CD4-positive, alpha-beta T cell (primary cell): ENCODE measurements at regions not wholly inside any gene's neighbourhood (a gene's known extent, or its start where the extent isn't known, plus 50 kb on each side); places are given as distances from the start of the nearest gene placed in this dataset.

Source experiments
- ATAC-seq: fragments of 200-7000 bp; cut with Tn5 transposase; one replicate; pipeline ENCODE4 v1.10.0; 2022; ENCODE audit warnings: mild to moderate bottlenecking; ENCODE audit not compliant: poor library complexity
- CTCF ChIA-PET: fragments of 350-600 bp; sonication (Branson Sonifier 250); formaldehyde crosslinking; loops from one replicate; lab custom pipeline; 2021; ENCODE audit warnings: antibody characterized with exemption, inconsistent platforms; lab: Charles Lee
- POLR2A ChIA-PET: fragments of 350-600 bp; sonication (Branson Sonifier 250); formaldehyde crosslinking; loops from one replicate; lab custom pipeline; 2021; ENCODE audit warnings: antibody characterized with exemption, inconsistent platforms; lab: Charles Lee
- DNase-seq, 14 experiments: peaks; one replicate each; pipeline ENCODE4 v3.0.0-alpha.2; 2013 to 2020; ENCODE audit warnings: mixed read lengths in 2 of 14
- H3K27ac ChIP-seq, 2 donors: one replicate each; pipeline versions ENCODE4 v1.5.1 to v1.7.0; 2013; ENCODE audit warnings: low read length in 2 of 2, low read depth in 1 of 2, mild to moderate bottlenecking in 1 of 2
- H3K27me3 ChIP-seq, 2 experiments: 1 replicate in 1 of 2; 2 replicates in 1 of 2; pipeline versions ENCODE4 v1.6.1 to v1.7.0; 2013; ENCODE audit warnings: low read length in 2 of 2, control low read depth in 1 of 2, mild to moderate bottlenecking in 1 of 2, moderate library complexity in 1 of 2; ENCODE audit not compliant: insufficient read depth in 2 of 2, control insufficient read depth in 1 of 2
- H3K36me3 ChIP-seq: one replicate; pipeline ENCODE4 v1.6.1; 2013; ENCODE audit warnings: low read length, control low read depth; ENCODE audit not compliant: insufficient read depth
- H3K4me1 ChIP-seq: one replicate; pipeline ENCODE4 v1.6.1; 2013; ENCODE audit warnings: low read length, control low read depth; ENCODE audit not compliant: insufficient read depth
- H3K4me3 ChIP-seq: one replicate; pipeline ENCODE4 v1.5.1; 2013; ENCODE audit warnings: mild to moderate bottlenecking, low read length, moderate library complexity
- H3K9me3 ChIP-seq, 2 experiments: 1 replicate in 1 of 2; 2 replicates in 1 of 2; pipeline versions ENCODE4 v1.6.1 to v1.7.0; 2013; ENCODE audit warnings: low read length in 2 of 2, mild to moderate bottlenecking in 2 of 2, control low read depth in 1 of 2, moderate library complexity in 1 of 2; ENCODE audit not compliant: control insufficient read depth in 1 of 2, insufficient read depth in 1 of 2
- H3K27ac Mint-ChIP-seq: one replicate; pipeline ENCODE4 v1.8.0; 2020; ENCODE audit warnings: mixed read lengths
- H3K27me3 Mint-ChIP-seq: one replicate; pipeline ENCODE4 v1.8.0; 2021; ENCODE audit warnings: mixed read lengths
- H3K36me3 Mint-ChIP-seq: one replicate; pipeline ENCODE4 v1.8.0; 2021; ENCODE audit warnings: low read depth, mixed read lengths
- H3K4me1 Mint-ChIP-seq: one replicate; pipeline ENCODE4 v1.8.0; 2021; ENCODE audit warnings: low read depth, mixed read lengths
- H3K4me3 Mint-ChIP-seq: one replicate; pipeline ENCODE4 v1.8.0; 2020; ENCODE audit warnings: mild to moderate bottlenecking, mixed read lengths
- H3K9me3 Mint-ChIP-seq: one replicate; pipeline ENCODE4 v1.8.0; 2020; ENCODE audit warnings: mixed read lengths
- CTCF ChIP-seq: fragments of 200-600 bp; IDR thresholded peaks from one replicate; pipeline ENCODE4 v1.8.0; 2022; ENCODE audit warnings: antibody characterized with exemption, mild to moderate bottlenecking
- intact Hi-C, 2 experiments: fragments of 100-400 bp; cut with DNase I in 1 of 2; cut with micrococcal nuclease in 1 of 2; formaldehyde crosslinking; loops; one replicate each; pipeline versions ENCODE4 v1.15.1 to v1.9.0; 2023 to 2025; cut with DNase I, micrococcal nuclease

GRCh38 chr2:186947516-186947915 lies 98.5 kb upstream of the ZSWIM2 start:
- no peak overlapping the region for H3K4me3 Mint-ChIP-seq
- no peaks in the 10 kb centered on the region for H3K36me3 Mint-ChIP-seq
- no peak overlapping the region for H3K27ac ChIP-seq
- H3K4me1 ChIP-seq: no peaks in the 10 kb centered on the region
- ATAC-seq: no peak
- ChIA-PET CTCF (no interaction called here), POLR2A (no interaction called here)
- no peaks in the 10 kb centered on the region for H3K27me3 ChIP-seq
- no peak overlapping the region for H3K4me3 ChIP-seq
- H3K36me3 ChIP-seq: no peaks in the 10 kb centered on the region
- no peak for TF ChIP-seq CTCF
- no peaks in the 10 kb centered on the region for H3K27me3 Mint-ChIP-seq
- DNase-seq: no peak
- H3K27ac Mint-ChIP-seq: no peak overlapping the region
- H3K9me3 ChIP-seq: no peaks in the 10 kb centered on the region
- intact Hi-C loops: no loop called here
- H3K4me1 Mint-ChIP-seq: no peaks in the 10 kb centered on the region
- H3K9me3 Mint-ChIP-seq: peaks cover 3% of the 10 kb centered on the region

DNA sequence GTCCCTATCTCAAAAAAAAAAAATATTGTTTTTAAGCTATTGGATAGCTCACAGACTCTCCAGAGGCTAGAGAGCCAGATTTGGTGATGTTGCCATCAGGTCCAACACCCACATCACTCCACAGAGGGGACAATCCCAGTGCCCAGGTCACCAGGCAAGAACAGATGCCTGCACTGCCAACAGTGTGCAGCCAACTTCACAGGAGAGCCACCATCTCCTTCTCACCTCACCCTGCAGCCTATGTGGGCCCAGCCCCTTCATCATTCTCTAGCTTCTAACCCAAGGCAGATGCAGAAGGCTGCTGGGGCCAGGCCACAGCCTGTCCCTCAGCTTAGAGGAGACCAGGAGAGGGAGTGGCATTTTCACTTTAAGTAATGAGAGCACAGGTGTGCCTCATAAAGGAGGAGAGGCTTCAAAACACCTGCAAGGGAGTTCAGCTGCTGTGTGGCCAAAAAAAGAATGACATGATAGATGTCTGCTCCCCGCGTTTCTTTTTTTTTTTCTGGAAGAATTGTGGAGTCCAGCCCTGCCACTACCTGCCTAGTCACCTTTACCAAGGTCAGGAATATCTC lies 98.0 kb upstream of the ZSWIM2 start:
- no peaks in the 10 kb centered on the region for H3K9me3 Mint-ChIP-seq
- no peaks in the 10 kb centered on the region for H3K27me3 Mint-ChIP-seq
- H3K4me3 Mint-ChIP-seq: no peak overlapping the region
- ATAC-seq (no peak), DNase-seq (no peak)
- H3K27ac ChIP-seq: no peak overlapping the region
- no peak overlapping the region for H3K4me3 ChIP-seq
- CTCF ChIA-PET: no interaction called here
- POLR2A ChIA-PET: no interaction called here
- H3K4me1 Mint-ChIP-seq: no peaks in the 10 kb centered on the region
- TF ChIP-seq CTCF: no peak
- no peaks in the 10 kb centered on the region for H3K36me3 ChIP-seq
- no peaks in the 10 kb centered on the region for H3K27me3 ChIP-seq
- H3K4me1 ChIP-seq: no peaks in the 10 kb centered on the region
- intact Hi-C loops: no loop called here
- H3K36me3 Mint-ChIP-seq: no peaks in the 10 kb centered on the region
- H3K9me3 ChIP-seq: no peaks in the 10 kb centered on the region
- no peak overlapping the region for H3K27ac Mint-ChIP-seq

- intact Hi-C loops: no loop called here
- no peak for TF ChIP-seq CTCF
- ChIA-PET POLR2A (no interaction called here), CTCF (no interaction called here)
- no peak overlapping the region for H3K27ac ChIP-seq
- H3K4me3 Mint-ChIP-seq: no peak overlapping the region
- no peak overlapping the region for H3K4me3 ChIP-seq
- H3K36me3 Mint-ChIP-seq: no peaks in the 10 kb centered on the region
- H3K9me3 Mint-ChIP-seq: no peaks in the 10 kb centered on the region
- DNase-seq (no peak), ATAC-seq (no peak)
- no peaks in the 10 kb centered on the region for H3K27me3 Mint-ChIP-seq
- H3K4me1 Mint-ChIP-seq: no peaks in the 10 kb centered on the region
- H3K4me1 ChIP-seq: no peaks in the 10 kb centered on the region
- H3K36me3 ChIP-seq: no peaks in the 10 kb centered on the region
- H3K27ac Mint-ChIP-seq: no peak overlapping the region
- no peaks in the 10 kb centered on the region for H3K27me3 ChIP-seq
- H3K9me3 ChIP-seq: no peaks in the 10 kb centered on the region
These were observed 92.9 kb upstream of the ZSWIM2 start for GRCh38 chr2:186941853-186942252.
